GM18951 (cell line): ENCODE measurements at regions not wholly inside any gene's neighbourhood (a gene's known extent, or its start where the extent isn't known, plus 50 kb on each side); places are given as distances from the start of the nearest gene placed in this dataset.

Source experiments
- POLR2A ChIP-seq: IDR thresholded peaks from 4 replicates; pipeline ENCODE4 v1.6.1; 2011; ENCODE audit warnings: mild to moderate bottlenecking; ENCODE audit not compliant: insufficient read length, insufficient read depth; ENCODE audit errors: extremely low read depth
- in situ Hi-C: fragments of 300-500 bp; cut with MboI; formaldehyde crosslinking; loops from one replicate; pipeline ENCODE4 v1.12.0; 2022; ENCODE audit warnings: low sequenced_read_pairs, mixed read lengths, inconsistent platforms; ENCODE audit not compliant: unreplicated experiment

GRCh38 chr2:35297403-35297802, 1058.2 kb upstream of the CRIM1 start:
- in situ Hi-C loops: no loop called here
- TF ChIP-seq POLR2A: no peak

DNA sequence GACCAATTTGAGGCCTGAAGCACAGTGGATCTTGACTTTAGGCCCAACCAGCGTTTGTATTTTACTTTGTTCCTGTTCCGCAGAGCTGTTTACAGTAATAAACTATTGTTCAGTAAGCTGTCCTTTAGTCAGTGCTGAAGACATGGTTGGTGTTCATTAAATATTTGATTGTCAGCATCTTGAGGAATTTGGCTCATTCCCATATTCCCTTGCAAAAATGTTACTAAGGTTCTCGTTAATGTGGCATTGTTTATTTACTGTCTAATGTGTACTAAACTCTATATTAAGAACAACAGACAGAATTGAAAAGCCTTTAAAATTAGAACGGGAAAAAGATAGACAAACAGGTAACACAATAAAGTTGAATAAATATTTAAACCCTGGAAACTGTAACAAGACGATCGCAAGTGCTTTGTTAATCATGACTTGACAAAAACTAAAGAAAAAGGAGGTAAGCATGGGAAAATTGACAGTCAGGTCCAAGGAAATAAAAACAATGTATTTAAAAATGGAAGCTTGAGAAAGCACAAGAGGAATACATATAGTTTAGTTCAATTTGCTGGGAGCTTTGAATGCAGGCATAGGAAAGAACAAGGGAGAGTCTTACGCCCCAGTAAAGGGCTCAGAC, 1060.8 kb upstream of the CRIM1 start:
- in situ Hi-C loops: no loop called here
- TF ChIP-seq POLR2A: no peak

DNA sequence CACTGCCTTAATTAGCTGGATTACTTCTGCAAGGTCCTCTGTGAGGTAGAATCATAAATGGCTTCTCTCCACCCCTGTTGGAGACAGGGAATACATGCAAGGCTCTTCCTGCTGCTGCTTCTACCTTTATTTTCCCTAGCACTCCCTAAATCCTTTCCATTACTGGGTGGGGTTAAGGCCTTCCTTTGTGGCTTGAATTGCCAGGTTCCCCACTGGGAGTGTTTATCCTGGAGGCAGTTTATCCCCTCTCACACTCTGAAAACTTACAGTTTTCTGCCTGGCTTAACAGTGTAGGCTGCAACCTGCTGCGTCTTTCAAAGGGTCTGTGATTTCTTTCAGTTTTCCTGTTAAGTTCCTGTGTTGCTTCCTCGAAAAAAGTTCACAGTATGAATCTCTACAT, 1062.3 kb upstream of the CRIM1 start:
- in situ Hi-C loops: no loop called here
- TF ChIP-seq POLR2A: no peak

- in situ Hi-C loops: no loop called here
Observed at GRCh38 chr2:35292199-35292598, 1063.4 kb upstream of the CRIM1 start.

GRCh38 chr2:35281702-35282101, 1073.9 kb upstream of the CRIM1 start:
- no peak for TF ChIP-seq POLR2A
- in situ Hi-C loops: no loop called here

More at GRCh38 chr2:35292199-35292598, 1063.4 kb upstream of the CRIM1 start:
- TF ChIP-seq POLR2A: no peak

DNA sequence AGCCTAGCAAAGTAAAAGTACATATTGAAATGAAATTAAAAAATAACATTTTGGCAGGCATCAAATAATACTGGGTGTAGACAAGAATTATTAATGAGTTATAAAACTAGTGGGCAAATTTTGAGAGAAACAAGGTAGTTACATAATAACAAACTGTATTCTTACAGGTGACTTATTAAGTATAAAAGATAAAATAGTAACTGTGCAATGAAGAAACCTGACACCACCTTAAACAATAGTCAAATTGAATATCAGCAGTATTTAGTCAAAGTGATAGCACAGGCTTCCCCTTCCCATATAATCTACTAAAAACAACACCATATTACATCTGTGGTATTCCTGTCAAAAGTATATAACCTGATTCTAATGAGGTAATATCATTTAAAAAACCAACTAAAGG, 1099.8 kb upstream of the CRIM1 start:
- in situ Hi-C loops: no loop called here
- TF ChIP-seq POLR2A: no peak

GRCh38 chr2:35251156-35251555, 1104.4 kb upstream of the CRIM1 start:
- no peak for TF ChIP-seq POLR2A
- in situ Hi-C loops: no loop called here

GRCh38 chr2:35246702-35247101, 1108.9 kb upstream of the CRIM1 start:
- in situ Hi-C loops: no loop called here
- no peak for TF ChIP-seq POLR2A

GRCh38 chr2:35228584-35228983, 1127.0 kb upstream of the CRIM1 start:
- in situ Hi-C loops: no loop called here
- TF ChIP-seq POLR2A: no peak

DNA sequence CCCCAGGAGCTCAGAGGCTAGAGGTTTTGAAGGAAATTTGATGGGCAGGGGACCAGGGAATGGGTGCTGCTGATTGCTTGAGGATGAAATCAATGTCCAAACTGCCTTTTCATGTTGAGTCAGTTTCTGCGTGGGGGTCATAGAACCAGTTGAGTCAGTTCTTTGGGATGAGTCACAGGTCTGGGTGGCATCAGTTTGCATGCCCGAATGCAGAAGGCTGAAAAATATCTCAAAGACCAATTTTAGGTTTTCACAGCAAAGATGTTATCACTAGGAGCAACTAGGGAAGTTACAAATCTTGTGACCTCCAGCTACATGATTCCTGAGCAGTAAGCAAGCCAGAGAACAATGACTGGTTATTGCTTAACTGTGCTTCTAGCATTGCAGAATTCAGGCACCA, 1135.1 kb upstream of the CRIM1 start:
- TF ChIP-seq POLR2A: no peak
- in situ Hi-C loops: no loop called here

GRCh38 chr2:35204881-35205280, 1150.7 kb upstream of the CRIM1 start:
- TF ChIP-seq POLR2A: no peak
- in situ Hi-C loops: no loop called here

GRCh38 chr2:35204323-35204722, 1151.3 kb upstream of the CRIM1 start:
- in situ Hi-C loops: no loop called here
- TF ChIP-seq POLR2A: no peak

- TF ChIP-seq POLR2A: no peak
- in situ Hi-C loops: no loop called here
Observed at GRCh38 chr2:35199298-35199697, 1156.3 kb upstream of the CRIM1 start.

DNA sequence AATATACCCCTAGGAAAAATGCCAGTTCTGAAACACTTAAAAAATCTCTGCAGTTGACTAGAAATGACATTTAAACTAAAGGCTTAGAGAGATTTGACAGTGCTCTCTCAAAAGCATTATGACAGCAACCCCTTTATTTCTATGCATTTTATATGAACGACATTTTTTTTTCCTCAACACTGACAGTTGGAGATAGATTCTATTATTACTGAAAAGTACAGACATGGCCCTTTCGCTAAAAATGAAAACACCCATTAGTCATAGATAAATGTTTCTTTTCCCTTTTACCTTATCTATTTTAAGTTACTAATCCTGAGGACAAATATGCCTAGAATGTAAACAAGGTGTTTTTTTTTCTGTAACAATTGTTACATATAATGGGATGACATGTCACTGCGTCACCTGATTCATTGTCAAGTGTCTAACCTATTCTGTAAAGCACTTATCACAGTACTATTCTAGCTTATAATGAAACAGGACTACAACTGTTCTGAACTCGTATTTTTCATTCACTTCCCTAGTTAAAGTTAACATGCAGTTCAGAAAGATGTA, 1169.6 kb upstream of the CRIM1 start:
- in situ Hi-C loops: no loop called here
- no peak for TF ChIP-seq POLR2A
